ENCODE measurements at regions not wholly inside any gene's neighbourhood (a gene's known extent, or its start where the extent isn't known, plus 50 kb on each side); places are given as distances from the start of the nearest gene placed in this dataset.

- TF ChIP-seq CTCF (IDR thresholded peaks at IDR 0.05; ENCODE audit: insufficient read depth, low read depth, low read length) (no peak), EZH2 (IDR thresholded peaks at IDR 0.05; ENCODE audit: insufficient read depth, low read length) (no peak)
Measured at GRCh38 chr7:46932676-46933424, 649.1 kb downstream of the TNS3 start.
